Pancreas (tissue), 10 donors: ENCODE measurements at regions not wholly inside any gene's neighbourhood (a gene's known extent, or its start where the extent isn't known, plus 50 kb on each side); places are given as distances from the start of the nearest gene placed in this dataset.

ENCODE experiments used
- ATAC-seq, 4 donors: fragments of 200-7000 bp; cut with Tn5 transposase; one replicate each; pipeline versions ENCODE4 v1.8.0 to v1.9.1; 2020; ENCODE audit warnings: mild to moderate bottlenecking in 4 of 4, moderate library complexity in 4 of 4
- DNase-seq, 6 donors: peaks; one replicate each; pipeline ENCODE4 v3.0.0-alpha.2; 2020
- FAIRE-seq: peaks from 2 replicates; lab custom pipeline; 2012; peaks lifted over from hg19 to GRCh38; lab: Jason Lieb, UNC
- H3K27ac ChIP-seq, 4 donors: fragments of 200-600 bp; sonication (generic); 1 replicate in 3 of 4; 2 replicates in 1 of 4; pipeline versions ENCODE4 v1.5.0 to v1.8.0; 2020
- H3K27me3 ChIP-seq, 4 donors: fragments of 200-600 bp; one replicate each; pipeline ENCODE4 v1.8.0; 2021
- H3K36me3 ChIP-seq, 3 donors: fragments of 200-600 bp; sonication (generic) in 1 of 3; one replicate each; pipeline versions ENCODE4 v1.5.0 to v1.8.0; 2020 to 2021
- H3K4me1 ChIP-seq, 3 donors: fragments of 200-600 bp; one replicate each; pipeline ENCODE4 v1.8.0; 2021
- H3K4me3 ChIP-seq, 4 donors: fragments of 200-600 bp; sonication (generic) in 2 of 4; one replicate each; pipeline versions ENCODE4 v1.5.0 to v1.8.0; 2020 to 2021
- H3K9me3 ChIP-seq, 4 donors: fragments of 200-600 bp; one replicate each; pipeline ENCODE4 v1.8.0; 2021
- WGBS, 2 donors: extraction: QIAGEN DNeasy Blood & Tissue Kit; methylation state at CpG; one replicate each; pipeline ENCODE4 v1.1.7; 2013; 5-methylcytosine and 5-hydroxymethylcytosine counted together
- intact Hi-C, 3 donors: fragments of 100-400 bp; cut with DNase I; formaldehyde crosslinking; loops; one replicate each; pipeline versions ENCODE4 v1.11.1 to v1.14.2; 2022
- TF ChIP-seq, protein P1 (sequence below), 4 donors: fragments of 200-600 bp; sonication (generic) in 3 of 4; IDR thresholded peaks; one replicate each; pipeline versions ENCODE4 v1.5.0 to v1.8.0; 2021; ENCODE audit warnings: antibody characterized with exemption in 4 of 4
- donor health status: healthy with polysubstance abuse.
- donor health status: DM: no; HTN: no; CAD: no; lungs with moderate emphysema.
- donor health status: DM: no; HTN: no; CAD: no.
- donor health status: control.
- donor health status: control.
- donor health status: Bipolar disorder and iron deficiency.
- donor health status: DM: yes; HTN: yes; CAD: no.
- donor health status: DM: no; HTN: no; CAD: no.
- donor health status: DM: no; HTN: no; CAD: no.
- donor health status: DM: yes; HTN: yes; CAD: no.

DNA sequence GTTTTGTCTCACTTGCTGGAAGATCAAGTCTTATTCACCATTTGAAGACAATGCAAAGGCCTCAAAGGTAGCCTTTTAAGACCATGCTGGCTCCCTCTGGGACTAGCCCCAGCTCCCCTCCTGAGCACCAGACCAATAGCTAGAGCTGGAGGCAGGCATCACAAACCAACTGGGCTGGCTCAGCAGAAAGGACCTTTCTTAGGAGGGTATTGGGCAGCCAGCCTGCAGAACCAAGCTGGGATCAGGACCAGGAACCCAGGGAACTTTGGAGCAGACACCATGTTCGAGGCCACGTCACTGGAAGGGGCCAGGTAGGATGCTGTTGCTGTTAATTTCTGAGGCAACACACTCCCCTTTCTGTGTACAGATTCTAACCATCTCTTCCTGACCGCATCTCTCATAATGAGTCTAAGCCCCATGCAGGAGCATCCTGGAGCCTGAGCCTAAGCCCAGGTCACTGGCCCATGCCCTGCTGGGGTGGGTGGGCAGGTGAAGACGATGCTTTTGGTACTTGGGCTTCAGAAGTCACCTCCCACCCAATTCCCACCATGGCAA, 81.4 kb upstream of the KLF13 start:
- peak in 1 of 6 donors; percentile 21 for DNase-seq
- FAIRE-seq: no peak
- Histone ChIP-seq H3K9me3 (no peaks in the 10 kb centered on the region), H3K27ac (no peak overlapping the region), H3K27me3 (no peaks in the 10 kb centered on the region), H3K4me3 (no peak overlapping the region), H3K4me1 (no peaks in the 10 kb centered on the region), H3K36me3 (no peaks in the 10 kb centered on the region)
- ATAC-seq: no peak
- intact Hi-C loops: no loop called here
- 85 to 94% methylated on average over 4 of the region's 4 CpGs for WGBS, 2 donors
- TF ChIP-seq, protein P1, sequence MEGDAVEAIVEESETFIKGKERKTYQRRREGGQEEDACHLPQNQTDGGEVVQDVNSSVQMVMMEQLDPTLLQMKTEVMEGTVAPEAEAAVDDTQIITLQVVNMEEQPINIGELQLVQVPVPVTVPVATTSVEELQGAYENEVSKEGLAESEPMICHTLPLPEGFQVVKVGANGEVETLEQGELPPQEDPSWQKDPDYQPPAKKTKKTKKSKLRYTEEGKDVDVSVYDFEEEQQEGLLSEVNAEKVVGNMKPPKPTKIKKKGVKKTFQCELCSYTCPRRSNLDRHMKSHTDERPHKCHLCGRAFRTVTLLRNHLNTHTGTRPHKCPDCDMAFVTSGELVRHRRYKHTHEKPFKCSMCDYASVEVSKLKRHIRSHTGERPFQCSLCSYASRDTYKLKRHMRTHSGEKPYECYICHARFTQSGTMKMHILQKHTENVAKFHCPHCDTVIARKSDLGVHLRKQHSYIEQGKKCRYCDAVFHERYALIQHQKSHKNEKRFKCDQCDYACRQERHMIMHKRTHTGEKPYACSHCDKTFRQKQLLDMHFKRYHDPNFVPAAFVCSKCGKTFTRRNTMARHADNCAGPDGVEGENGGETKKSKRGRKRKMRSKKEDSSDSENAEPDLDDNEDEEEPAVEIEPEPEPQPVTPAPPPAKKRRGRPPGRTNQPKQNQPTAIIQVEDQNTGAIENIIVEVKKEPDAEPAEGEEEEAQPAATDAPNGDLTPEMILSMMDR (IDR thresholded peaks at IDR 0.05): no peak

DNA sequence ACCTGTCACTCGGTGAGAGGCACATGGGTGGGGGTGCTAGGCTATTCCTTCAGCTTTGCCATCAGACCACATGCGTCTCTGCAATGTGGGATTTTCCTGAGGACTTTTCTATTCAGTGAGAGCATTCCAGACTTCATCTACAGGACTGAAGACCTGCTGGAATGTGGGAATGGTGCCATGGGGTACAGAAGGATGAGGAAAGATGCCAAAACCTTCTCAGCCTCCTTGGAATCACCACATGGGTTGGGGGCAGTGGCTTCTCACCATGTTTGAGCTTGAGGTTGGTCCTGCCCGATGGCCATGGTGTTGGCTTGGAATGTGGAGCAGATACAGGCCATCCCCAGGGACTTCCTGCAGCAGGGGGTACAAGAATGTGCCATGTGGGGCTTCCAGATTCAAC, 80.9 kb upstream of the KLF13 start:
- Histone ChIP-seq H3K4me1 (no peaks in the 10 kb centered on the region), H3K9me3 (no peaks in the 10 kb centered on the region), H3K36me3 (no peaks in the 10 kb centered on the region), H3K27me3 (no peaks in the 10 kb centered on the region), H3K4me3 (no peak overlapping the region), H3K27ac (no peak overlapping the region)
- DNase-seq (peak in 1 of 6 donors; percentile 28), ATAC-seq (no peak), FAIRE-seq (no peak)
- TF ChIP-seq, protein P1 (IDR thresholded peaks at IDR 0.05): no peak
- intact Hi-C loops: no loop called here
- WGBS, 2 donors: 69 to 80% methylated on average over 3 of the region's 3 CpGs

DNA sequence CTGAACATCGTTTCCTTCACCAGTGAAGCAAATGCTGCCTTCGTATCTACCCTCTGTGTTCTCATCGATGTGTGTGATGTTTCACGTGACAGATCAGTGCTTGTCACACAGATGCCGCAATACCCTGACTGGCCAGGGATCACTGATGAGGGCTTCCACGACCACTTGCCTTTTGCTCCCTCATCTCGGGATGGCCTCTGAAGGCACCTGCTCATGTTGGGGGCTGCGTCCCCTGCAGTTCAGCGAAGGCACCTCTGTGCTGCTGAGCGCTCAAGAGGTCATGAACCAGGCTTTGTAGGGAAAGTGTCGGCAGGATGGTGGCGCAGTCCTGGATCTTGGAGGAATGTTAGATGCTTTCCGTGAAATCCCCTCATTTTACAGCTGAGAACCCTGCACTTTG, 79.2 kb upstream of the KLF13 start:
- WGBS, 2 donors: 80 to 81% methylated on average over 13 of the region's 13 CpGs
- peak in 1 of 6 donors; percentile 18 for DNase-seq
- no peaks in the 10 kb centered on the region for H3K4me1 ChIP-seq

DNA sequence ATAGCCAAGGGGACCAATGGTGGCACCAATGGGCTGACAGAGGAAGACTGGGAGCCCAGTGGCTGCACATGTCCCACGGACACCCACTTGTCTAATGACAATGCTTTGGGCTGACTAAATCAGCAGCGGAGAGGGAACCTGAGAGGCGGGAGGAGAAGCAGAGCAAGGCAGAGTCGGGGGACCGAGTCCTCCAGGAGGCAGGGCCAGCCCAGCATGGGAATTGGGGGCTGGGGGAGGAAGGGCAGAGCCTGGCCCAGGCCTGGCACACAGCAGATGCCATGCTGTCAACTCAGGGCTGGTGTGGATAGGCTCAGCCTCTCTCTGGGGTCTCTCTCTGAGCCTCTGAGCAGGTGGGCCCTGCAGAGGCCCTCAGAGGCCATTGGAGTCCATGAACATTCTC, 78.4 kb upstream of the KLF13 start:
- 73 to 87% methylated on average over 5 of the region's 5 CpGs for WGBS, 2 donors
- H3K27me3 ChIP-seq: no peaks in the 10 kb centered on the region
- FAIRE-seq: no peak

More for the DNA sequence above, 79.2 kb upstream of the KLF13 start:
- H3K27ac ChIP-seq: no peak overlapping the region
- intact Hi-C loops: no loop called here
- no peaks in the 10 kb centered on the region for H3K36me3 ChIP-seq
- ATAC-seq (no peak), FAIRE-seq (no peak)
- H3K27me3 ChIP-seq: no peaks in the 10 kb centered on the region
- TF ChIP-seq, protein P1 (IDR thresholded peaks at IDR 0.05): no peak
- H3K4me3 ChIP-seq: no peak overlapping the region
- H3K9me3 ChIP-seq: no peaks in the 10 kb centered on the region

DNA sequence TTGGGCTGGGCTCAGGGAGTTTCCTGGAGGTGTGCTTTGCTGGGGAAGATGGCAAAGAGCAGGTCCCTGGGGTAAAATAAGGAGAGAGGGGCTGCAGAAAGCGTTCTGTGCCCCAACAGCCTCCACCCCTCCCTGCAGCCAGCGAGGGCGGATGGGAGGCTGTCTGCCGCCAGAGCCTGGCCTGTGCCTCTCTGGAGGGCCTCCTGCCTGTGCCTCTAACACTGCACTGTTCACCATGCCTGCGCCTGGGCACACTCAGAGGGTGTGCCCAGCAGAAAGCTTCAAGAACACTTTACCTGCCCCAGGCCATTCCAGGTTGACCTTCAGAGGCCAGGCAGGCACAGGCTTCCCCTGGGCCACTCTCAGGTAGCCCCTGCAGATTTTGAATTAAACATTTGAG, 77.7 kb upstream of the KLF13 start:
- Histone ChIP-seq H3K27me3 (no peaks in the 10 kb centered on the region), H3K4me3 (no peak overlapping the region), H3K9me3 (no peaks in the 10 kb centered on the region), H3K4me1 (no peaks in the 10 kb centered on the region), H3K36me3 (no peaks in the 10 kb centered on the region), H3K27ac (no peak overlapping the region)
- 85 to 96% methylated on average over 5 of the region's 5 CpGs for WGBS, 2 donors
- intact Hi-C loops: no loop called here
- FAIRE-seq (no peak), DNase-seq (peak in 1 of 6 donors; percentile 34), ATAC-seq (no peak)
- TF ChIP-seq, protein P1 (IDR thresholded peaks at IDR 0.05): no peak

More for the DNA sequence above, 78.4 kb upstream of the KLF13 start:
- DNase-seq (peak in 1 of 6 donors; percentile 36), ATAC-seq (no peak)
- H3K4me1 ChIP-seq: no peaks in the 10 kb centered on the region
- no peak overlapping the region for H3K4me3 ChIP-seq
- H3K9me3 ChIP-seq: no peaks in the 10 kb centered on the region
- intact Hi-C loops: no loop called here
- no peaks in the 10 kb centered on the region for H3K36me3 ChIP-seq
- H3K27ac ChIP-seq: no peak overlapping the region
- TF ChIP-seq, protein P1 (IDR thresholded peaks at IDR 0.05): no peak
